ENCODE measurements at regions not wholly inside any gene's neighbourhood (a gene's known extent, or its start where the extent isn't known, plus 50 kb on each side); places are given as distances from the start of the nearest gene placed in this dataset.

- Mint-ChIP-seq H3K36me3 (ENCODE audit: low read depth) (no peaks in the 10 kb centered on the region), H3K4me1 (no peaks in the 10 kb centered on the region), H3K4me3 (no peak overlapping the region), H3K27me3 (no peaks in the 10 kb centered on the region), H3K27ac (no peak overlapping the region), H3K9me3 (peaks cover 8% of the 10 kb centered on the region)
- CTCF ChIA-PET: no interaction called here
- POLR2A ChIA-PET: no interaction called here
- DNase-seq: no peak
Observed at GRCh38 chr6:106778943-106779342, 149.6 kb downstream of the QRSL1 start.

- peaks cover 7% of the 10 kb centered on the region for H3K9me3 Mint-ChIP-seq
- no peaks in the 10 kb centered on the region for H3K27me3 Mint-ChIP-seq
- H3K4me1 Mint-ChIP-seq: no peaks in the 10 kb centered on the region
- CTCF ChIA-PET: no interaction called here
- H3K27ac Mint-ChIP-seq: no peak overlapping the region
- no peak overlapping the region for H3K4me3 Mint-ChIP-seq
- DNase-seq: no peak
- H3K36me3 Mint-ChIP-seq (ENCODE audit: low read depth): no peaks in the 10 kb centered on the region
- POLR2A ChIA-PET: no interaction called here
Observed at GRCh38 chr6:106773996-106774629, 144.7 kb downstream of the QRSL1 start.

- no peaks in the 10 kb centered on the region for H3K36me3 Mint-ChIP-seq (ENCODE audit: low read depth)
- H3K27ac Mint-ChIP-seq: no peak overlapping the region
- H3K4me1 Mint-ChIP-seq: no peaks in the 10 kb centered on the region
- H3K27me3 Mint-ChIP-seq: peaks cover 2% of the 10 kb centered on the region
- ChIA-PET CTCF (no interaction called here), POLR2A (no interaction called here)
- no peak for DNase-seq
- H3K4me3 Mint-ChIP-seq: no peak overlapping the region
- H3K9me3 Mint-ChIP-seq: peaks cover 4% of the 10 kb centered on the region
Observed at GRCh38 chr6:106773522-106773921, 144.1 kb downstream of the QRSL1 start.

GRCh38 chr6:106772270-106773142, 143.1 kb downstream of the QRSL1 start:
- Mint-ChIP-seq H3K36me3 (ENCODE audit: low read depth) (no peaks in the 10 kb centered on the region), H3K27me3 (peaks cover 2% of the 10 kb centered on the region), H3K27ac (no peak overlapping the region), H3K4me3 (no peak overlapping the region), H3K4me1 (no peaks in the 10 kb centered on the region), H3K9me3 (peaks cover 4% of the 10 kb centered on the region)
- no peak for DNase-seq
- ChIA-PET CTCF (no interaction called here), POLR2A (interaction anchor here (0.7 kb wide), 1 partner anchor 240 kb away, joined by 3 read pairs; no protein-coding TSS in a partner anchor)

- Mint-ChIP-seq H3K4me1 (no peaks in the 10 kb centered on the region), H3K9me3 (peaks cover 4% of the 10 kb centered on the region), H3K27me3 (peaks cover 2% of the 10 kb centered on the region), H3K36me3 (ENCODE audit: low read depth) (no peaks in the 10 kb centered on the region), H3K27ac (no peak overlapping the region), H3K4me3 (no peak overlapping the region)
- DNase-seq: no peak
- POLR2A ChIA-PET: no interaction called here
- CTCF ChIA-PET: no interaction called here
Observed at GRCh38 chr6:106771822-106772221, 142.4 kb downstream of the QRSL1 start.

GRCh38 chr6:106770663-106771062, 141.3 kb downstream of the QRSL1 start:
- Mint-ChIP-seq H3K4me3 (no peak overlapping the region), H3K9me3 (peaks cover 4% of the 10 kb centered on the region), H3K36me3 (ENCODE audit: low read depth) (no peaks in the 10 kb centered on the region), H3K27me3 (peaks cover 2% of the 10 kb centered on the region), H3K27ac (no peak overlapping the region), H3K4me1 (no peaks in the 10 kb centered on the region)
- POLR2A ChIA-PET: no interaction called here
- CTCF ChIA-PET: no interaction called here
- no peak for DNase-seq

- POLR2A ChIA-PET: no interaction called here
- Mint-ChIP-seq H3K4me3 (no peak overlapping the region), H3K9me3 (peaks cover 4% of the 10 kb centered on the region), H3K36me3 (ENCODE audit: low read depth) (no peaks in the 10 kb centered on the region), H3K27me3 (peaks cover 2% of the 10 kb centered on the region), H3K27ac (no peak overlapping the region), H3K4me1 (no peaks in the 10 kb centered on the region)
- CTCF ChIA-PET: no interaction called here
- DNase-seq: no peak
Observed at GRCh38 chr6:106770081-106770480, 140.7 kb downstream of the QRSL1 start.

GRCh38 chr6:106767271-106767670, 137.9 kb downstream of the QRSL1 start:
- no peaks in the 10 kb centered on the region for H3K4me1 Mint-ChIP-seq
- no peak for DNase-seq
- H3K27ac Mint-ChIP-seq: no peak overlapping the region
- peaks cover 2% of the 10 kb centered on the region for H3K27me3 Mint-ChIP-seq
- POLR2A ChIA-PET: no interaction called here
- H3K4me3 Mint-ChIP-seq: no peak overlapping the region
- H3K36me3 Mint-ChIP-seq (ENCODE audit: low read depth): no peaks in the 10 kb centered on the region
- peaks cover 4% of the 10 kb centered on the region for H3K9me3 Mint-ChIP-seq
- CTCF ChIA-PET: no interaction called here

GRCh38 chr6:106766201-106766600, 136.8 kb downstream of the QRSL1 start:
- H3K9me3 Mint-ChIP-seq: peaks cover 4% of the 10 kb centered on the region
- H3K36me3 Mint-ChIP-seq (ENCODE audit: low read depth): no peaks in the 10 kb centered on the region
- H3K27ac Mint-ChIP-seq: no peak overlapping the region
- no peak overlapping the region for H3K4me3 Mint-ChIP-seq
- ChIA-PET CTCF (no interaction called here), POLR2A (no interaction called here)
- H3K27me3 Mint-ChIP-seq: peaks cover 2% of the 10 kb centered on the region
- no peaks in the 10 kb centered on the region for H3K4me1 Mint-ChIP-seq
- no peak for DNase-seq

- H3K36me3 Mint-ChIP-seq (ENCODE audit: low read depth): no peaks in the 10 kb centered on the region
- POLR2A ChIA-PET: no interaction called here
- no peak overlapping the region for H3K4me3 Mint-ChIP-seq
- H3K4me1 Mint-ChIP-seq: no peaks in the 10 kb centered on the region
- peaks cover 2% of the 10 kb centered on the region for H3K27me3 Mint-ChIP-seq
- CTCF ChIA-PET: no interaction called here
- H3K27ac Mint-ChIP-seq: no peak overlapping the region
- H3K9me3 Mint-ChIP-seq: no peaks in the 10 kb centered on the region
- no peak for DNase-seq
Observed at GRCh38 chr6:106765496-106765895, 136.1 kb downstream of the QRSL1 start.

- DNase-seq: no peak
- CTCF ChIA-PET: no interaction called here
- H3K27me3 Mint-ChIP-seq: peaks cover 2% of the 10 kb centered on the region
- no peak overlapping the region for H3K4me3 Mint-ChIP-seq
- no peaks in the 10 kb centered on the region for H3K9me3 Mint-ChIP-seq
- no peaks in the 10 kb centered on the region for H3K36me3 Mint-ChIP-seq (ENCODE audit: low read depth)
- H3K4me1 Mint-ChIP-seq: no peaks in the 10 kb centered on the region
- H3K27ac Mint-ChIP-seq: no peak overlapping the region
- POLR2A ChIA-PET: no interaction called here
Observed at GRCh38 chr6:106764353-106764980, 135.1 kb downstream of the QRSL1 start.

- POLR2A ChIA-PET: no interaction called here
Observed at GRCh38 chr6:106763361-106763760, 134.0 kb downstream of the QRSL1 start.

GRCh38 chr6:106761160-106761559, 131.8 kb downstream of the QRSL1 start:
- ChIA-PET CTCF (interaction anchor here (1.1 kb wide), 1 partner anchor 236 kb away, joined by 3 read pairs; no protein-coding TSS in a partner anchor), POLR2A (no interaction called here)
- Mint-ChIP-seq H3K4me1 (no peaks in the 10 kb centered on the region), H3K9me3 (no peaks in the 10 kb centered on the region), H3K27me3 (peaks cover 3% of the 10 kb centered on the region), H3K4me3 (no peak overlapping the region), H3K27ac (no peak overlapping the region), H3K36me3 (ENCODE audit: low read depth) (no peaks in the 10 kb centered on the region)
- no peak for DNase-seq

More at GRCh38 chr6:106763361-106763760, 134.0 kb downstream of the QRSL1 start:
- no peaks in the 10 kb centered on the region for H3K9me3 Mint-ChIP-seq
- H3K27me3 Mint-ChIP-seq: no peaks in the 10 kb centered on the region
- CTCF ChIA-PET: no interaction called here
- H3K4me3 Mint-ChIP-seq: no peak overlapping the region
- H3K36me3 Mint-ChIP-seq (ENCODE audit: low read depth): no peaks in the 10 kb centered on the region
- H3K4me1 Mint-ChIP-seq: no peaks in the 10 kb centered on the region
- DNase-seq: no peak
- H3K27ac Mint-ChIP-seq: no peak overlapping the region
